Retinal pigment epithelial cell (primary cell): ENCODE measurements at regions not wholly inside any gene's neighbourhood (a gene's known extent, or its start where the extent isn't known, plus 50 kb on each side); places are given as distances from the start of the nearest gene placed in this dataset.
A peak's percentile ranks its signal among the peaks of the same experiment; 100 is the strongest.

Experiments
- DNase-seq: peaks from one replicate; pipeline ENCODE4 v3.0.0-alpha.2; 2010; ENCODE audit warnings: low read depth
- H3K4me3 ChIP-seq: 2 replicates; pipeline ENCODE4 v1.5.1; 2011; ENCODE audit warnings: mild to moderate bottlenecking, low read length, control low read depth, moderate library complexity
- CTCF ChIP-seq: conservative IDR thresholded peaks from 2 replicates; pipeline ENCODE4 v1.5.1; 2011; ENCODE audit warnings: low read depth, low read length, control low read depth, inconsistent platforms

- H3K4me3 ChIP-seq: no peak overlapping the region
- TF ChIP-seq CTCF: no peak
- DNase-seq: no peak
These were observed 100.4 kb upstream of the ZNF644 start for GRCh38 chr1:91122106-91122717.

GRCh38 chr1:91121366-91121765 lies 99.5 kb upstream of the ZNF644 start:
- TF ChIP-seq CTCF: no peak
- H3K4me3 ChIP-seq: no peak overlapping the region
- no peak for DNase-seq

- TF ChIP-seq CTCF: no peak
- H3K4me3 ChIP-seq: no peak overlapping the region
- DNase-seq: peak; percentile 6
These were observed 99.1 kb upstream of the ZNF644 start for GRCh38 chr1:91120936-91121335.

GRCh38 chr1:91120421-91120820 lies 98.6 kb upstream of the ZNF644 start:
- no peak for TF ChIP-seq CTCF
- H3K4me3 ChIP-seq: no peak overlapping the region
- no peak for DNase-seq

GRCh38 chr1:91104712-91105111 lies 82.9 kb upstream of the ZNF644 start:
- DNase-seq: no peak
- H3K4me3 ChIP-seq: no peak overlapping the region
- no peak for TF ChIP-seq CTCF

GRCh38 chr1:91101328-91101727 lies 79.5 kb upstream of the ZNF644 start:
- no peak for DNase-seq
- H3K4me3 ChIP-seq: no peak overlapping the region
- TF ChIP-seq CTCF: no peak

GRCh38 chr1:91099746-91100621 lies 78.1 kb upstream of the ZNF644 start:
- H3K4me3 ChIP-seq: no peak overlapping the region
- DNase-seq: no peak
- no peak for TF ChIP-seq CTCF
